ENCODE measurements at regions not wholly inside any gene's neighbourhood (a gene's known extent, or its start where the extent isn't known, plus 50 kb on each side); places are given as distances from the start of the nearest gene placed in this dataset.

GRCh38 chr6:114514170-114514569, 171.3 kb upstream of the HS3ST5 start (continued):
- TF ChIP-seq, protein P1, sequence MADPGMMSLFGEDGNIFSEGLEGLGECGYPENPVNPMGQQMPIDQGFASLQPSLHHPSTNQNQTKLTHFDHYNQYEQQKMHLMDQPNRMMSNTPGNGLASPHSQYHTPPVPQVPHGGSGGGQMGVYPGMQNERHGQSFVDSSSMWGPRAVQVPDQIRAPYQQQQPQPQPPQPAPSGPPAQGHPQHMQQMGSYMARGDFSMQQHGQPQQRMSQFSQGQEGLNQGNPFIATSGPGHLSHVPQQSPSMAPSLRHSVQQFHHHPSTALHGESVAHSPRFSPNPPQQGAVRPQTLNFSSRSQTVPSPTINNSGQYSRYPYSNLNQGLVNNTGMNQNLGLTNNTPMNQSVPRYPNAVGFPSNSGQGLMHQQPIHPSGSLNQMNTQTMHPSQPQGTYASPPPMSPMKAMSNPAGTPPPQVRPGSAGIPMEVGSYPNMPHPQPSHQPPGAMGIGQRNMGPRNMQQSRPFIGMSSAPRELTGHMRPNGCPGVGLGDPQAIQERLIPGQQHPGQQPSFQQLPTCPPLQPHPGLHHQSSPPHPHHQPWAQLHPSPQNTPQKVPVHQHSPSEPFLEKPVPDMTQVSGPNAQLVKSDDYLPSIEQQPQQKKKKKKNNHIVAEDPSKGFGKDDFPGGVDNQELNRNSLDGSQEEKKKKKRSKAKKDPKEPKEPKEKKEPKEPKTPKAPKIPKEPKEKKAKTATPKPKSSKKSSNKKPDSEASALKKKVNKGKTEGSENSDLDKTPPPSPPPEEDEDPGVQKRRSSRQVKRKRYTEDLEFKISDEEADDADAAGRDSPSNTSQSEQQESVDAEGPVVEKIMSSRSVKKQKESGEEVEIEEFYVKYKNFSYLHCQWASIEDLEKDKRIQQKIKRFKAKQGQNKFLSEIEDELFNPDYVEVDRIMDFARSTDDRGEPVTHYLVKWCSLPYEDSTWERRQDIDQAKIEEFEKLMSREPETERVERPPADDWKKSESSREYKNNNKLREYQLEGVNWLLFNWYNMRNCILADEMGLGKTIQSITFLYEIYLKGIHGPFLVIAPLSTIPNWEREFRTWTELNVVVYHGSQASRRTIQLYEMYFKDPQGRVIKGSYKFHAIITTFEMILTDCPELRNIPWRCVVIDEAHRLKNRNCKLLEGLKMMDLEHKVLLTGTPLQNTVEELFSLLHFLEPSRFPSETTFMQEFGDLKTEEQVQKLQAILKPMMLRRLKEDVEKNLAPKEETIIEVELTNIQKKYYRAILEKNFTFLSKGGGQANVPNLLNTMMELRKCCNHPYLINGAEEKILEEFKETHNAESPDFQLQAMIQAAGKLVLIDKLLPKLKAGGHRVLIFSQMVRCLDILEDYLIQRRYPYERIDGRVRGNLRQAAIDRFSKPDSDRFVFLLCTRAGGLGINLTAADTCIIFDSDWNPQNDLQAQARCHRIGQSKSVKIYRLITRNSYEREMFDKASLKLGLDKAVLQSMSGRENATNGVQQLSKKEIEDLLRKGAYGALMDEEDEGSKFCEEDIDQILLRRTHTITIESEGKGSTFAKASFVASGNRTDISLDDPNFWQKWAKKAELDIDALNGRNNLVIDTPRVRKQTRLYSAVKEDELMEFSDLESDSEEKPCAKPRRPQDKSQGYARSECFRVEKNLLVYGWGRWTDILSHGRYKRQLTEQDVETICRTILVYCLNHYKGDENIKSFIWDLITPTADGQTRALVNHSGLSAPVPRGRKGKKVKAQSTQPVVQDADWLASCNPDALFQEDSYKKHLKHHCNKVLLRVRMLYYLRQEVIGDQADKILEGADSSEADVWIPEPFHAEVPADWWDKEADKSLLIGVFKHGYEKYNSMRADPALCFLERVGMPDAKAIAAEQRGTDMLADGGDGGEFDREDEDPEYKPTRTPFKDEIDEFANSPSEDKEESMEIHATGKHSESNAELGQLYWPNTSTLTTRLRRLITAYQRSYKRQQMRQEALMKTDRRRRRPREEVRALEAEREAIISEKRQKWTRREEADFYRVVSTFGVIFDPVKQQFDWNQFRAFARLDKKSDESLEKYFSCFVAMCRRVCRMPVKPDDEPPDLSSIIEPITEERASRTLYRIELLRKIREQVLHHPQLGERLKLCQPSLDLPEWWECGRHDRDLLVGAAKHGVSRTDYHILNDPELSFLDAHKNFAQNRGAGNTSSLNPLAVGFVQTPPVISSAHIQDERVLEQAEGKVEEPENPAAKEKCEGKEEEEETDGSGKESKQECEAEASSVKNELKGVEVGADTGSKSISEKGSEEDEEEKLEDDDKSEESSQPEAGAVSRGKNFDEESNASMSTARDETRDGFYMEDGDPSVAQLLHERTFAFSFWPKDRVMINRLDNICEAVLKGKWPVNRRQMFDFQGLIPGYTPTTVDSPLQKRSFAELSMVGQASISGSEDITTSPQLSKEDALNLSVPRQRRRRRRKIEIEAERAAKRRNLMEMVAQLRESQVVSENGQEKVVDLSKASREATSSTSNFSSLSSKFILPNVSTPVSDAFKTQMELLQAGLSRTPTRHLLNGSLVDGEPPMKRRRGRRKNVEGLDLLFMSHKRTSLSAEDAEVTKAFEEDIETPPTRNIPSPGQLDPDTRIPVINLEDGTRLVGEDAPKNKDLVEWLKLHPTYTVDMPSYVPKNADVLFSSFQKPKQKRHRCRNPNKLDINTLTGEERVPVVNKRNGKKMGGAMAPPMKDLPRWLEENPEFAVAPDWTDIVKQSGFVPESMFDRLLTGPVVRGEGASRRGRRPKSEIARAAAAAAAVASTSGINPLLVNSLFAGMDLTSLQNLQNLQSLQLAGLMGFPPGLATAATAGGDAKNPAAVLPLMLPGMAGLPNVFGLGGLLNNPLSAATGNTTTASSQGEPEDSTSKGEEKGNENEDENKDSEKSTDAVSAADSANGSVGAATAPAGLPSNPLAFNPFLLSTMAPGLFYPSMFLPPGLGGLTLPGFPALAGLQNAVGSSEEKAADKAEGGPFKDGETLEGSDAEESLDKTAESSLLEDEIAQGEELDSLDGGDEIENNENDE (IDR thresholded peaks at IDR 0.05; ENCODE audit: insufficient replicate concordance, low read length): no peak
- TF ChIP-seq, protein P2, sequence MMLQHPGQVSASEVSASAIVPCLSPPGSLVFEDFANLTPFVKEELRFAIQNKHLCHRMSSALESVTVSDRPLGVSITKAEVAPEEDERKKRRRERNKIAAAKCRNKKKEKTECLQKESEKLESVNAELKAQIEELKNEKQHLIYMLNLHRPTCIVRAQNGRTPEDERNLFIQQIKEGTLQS (IDR thresholded peaks at IDR 0.05; ENCODE audit: insufficient read depth, low read depth, low read length): no peak
- TF ChIP-seq ASH2L (IDR thresholded peaks at IDR 0.05; ENCODE audit: low read length) (no peak), EGR1 (IDR thresholded peaks at IDR 0.05; ENCODE audit: borderline replicate concordance, low read depth, low read length) (no peak), EP300 (IDR thresholded peaks at IDR 0.05; ENCODE audit: borderline replicate concordance in 1 of 2, low read depth in 2 of 2, low read length in 2 of 2) (no peak)
